ENCODE measurements at regions not wholly inside any gene's neighbourhood (a gene's known extent, or its start where the extent isn't known, plus 50 kb on each side); places are given as distances from the start of the nearest gene placed in this dataset. TPM values are rescaled to one million over a fixed set of nuclear protein-coding genes. Genes with fewer than 3 reads are reported as not detected.
A peak's percentile ranks its signal among the peaks of the same experiment; 100 is the strongest.

DNA sequence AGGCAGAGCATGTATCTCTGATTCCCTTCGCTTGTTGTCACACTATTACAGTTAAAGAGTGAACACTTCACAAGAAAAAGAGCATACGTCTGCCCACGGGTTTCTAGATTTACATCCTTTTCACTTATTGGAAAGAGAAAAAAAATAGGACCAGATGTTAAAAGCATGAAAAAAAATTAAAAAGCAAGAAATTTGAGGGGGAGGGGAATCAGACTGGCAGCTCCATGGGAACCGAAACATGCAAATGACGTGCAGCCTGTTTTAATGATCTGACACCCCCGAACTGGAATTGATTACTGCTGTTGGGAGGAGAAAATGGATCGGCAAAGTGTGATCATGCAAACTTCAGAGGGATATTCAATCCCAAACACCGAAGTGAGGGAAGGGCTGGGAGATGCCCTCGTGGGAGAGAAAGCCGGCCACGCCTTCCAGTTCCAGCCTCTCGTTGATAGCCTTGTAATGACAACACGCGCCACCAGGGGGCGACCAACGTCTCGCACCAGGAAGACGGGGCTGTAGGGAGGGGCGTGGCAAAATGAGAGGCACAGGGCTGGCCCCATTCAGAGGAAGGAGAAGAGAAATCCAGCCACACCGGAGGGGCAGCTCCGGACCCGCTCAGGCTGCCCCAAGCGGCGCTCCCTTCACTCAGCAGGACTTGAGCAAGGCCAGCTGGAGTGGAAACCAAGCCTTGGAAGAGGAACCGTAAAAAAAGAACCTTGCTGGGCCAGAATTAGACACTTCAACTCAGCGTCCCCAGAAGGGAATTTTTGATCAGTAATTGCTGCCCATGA lies 53.8 kb upstream of the SYT13 start:
- H3K27me3 ChIP-seq: no peaks in the 10 kb centered on the region
- H3K36me3 ChIP-seq (replicated peaks in 1 of 2; ENCODE audit: insufficient read depth in 1 of 2, low read depth in 2 of 2): no peaks in the 10 kb centered on the region
- H3K4me1 ChIP-seq: peaks cover 8% of the 10 kb centered on the region
- 9 to 10% methylated on average over 26 of the region's 26 CpGs for WGBS, 2 donors
- H3K27ac ChIP-seq: no peak overlapping the region
- TF ChIP-seq, protein P1, sequence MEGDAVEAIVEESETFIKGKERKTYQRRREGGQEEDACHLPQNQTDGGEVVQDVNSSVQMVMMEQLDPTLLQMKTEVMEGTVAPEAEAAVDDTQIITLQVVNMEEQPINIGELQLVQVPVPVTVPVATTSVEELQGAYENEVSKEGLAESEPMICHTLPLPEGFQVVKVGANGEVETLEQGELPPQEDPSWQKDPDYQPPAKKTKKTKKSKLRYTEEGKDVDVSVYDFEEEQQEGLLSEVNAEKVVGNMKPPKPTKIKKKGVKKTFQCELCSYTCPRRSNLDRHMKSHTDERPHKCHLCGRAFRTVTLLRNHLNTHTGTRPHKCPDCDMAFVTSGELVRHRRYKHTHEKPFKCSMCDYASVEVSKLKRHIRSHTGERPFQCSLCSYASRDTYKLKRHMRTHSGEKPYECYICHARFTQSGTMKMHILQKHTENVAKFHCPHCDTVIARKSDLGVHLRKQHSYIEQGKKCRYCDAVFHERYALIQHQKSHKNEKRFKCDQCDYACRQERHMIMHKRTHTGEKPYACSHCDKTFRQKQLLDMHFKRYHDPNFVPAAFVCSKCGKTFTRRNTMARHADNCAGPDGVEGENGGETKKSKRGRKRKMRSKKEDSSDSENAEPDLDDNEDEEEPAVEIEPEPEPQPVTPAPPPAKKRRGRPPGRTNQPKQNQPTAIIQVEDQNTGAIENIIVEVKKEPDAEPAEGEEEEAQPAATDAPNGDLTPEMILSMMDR (IDR thresholded peaks at IDR 0.05): peak; percentile 84 to 93 (median 89)
- TF ChIP-seq POLR2A (IDR thresholded peaks at IDR 0.05): no peak
- H3K4me3 ChIP-seq: no peak overlapping the region
- peak; percentile 93 to 97 (median 94) for DNase-seq
- H3K9me3 ChIP-seq: no peaks in the 10 kb centered on the region
- intact Hi-C loops (cut with DNase I): no loop called here
- ATAC-seq: peak; percentile 95

DNA sequence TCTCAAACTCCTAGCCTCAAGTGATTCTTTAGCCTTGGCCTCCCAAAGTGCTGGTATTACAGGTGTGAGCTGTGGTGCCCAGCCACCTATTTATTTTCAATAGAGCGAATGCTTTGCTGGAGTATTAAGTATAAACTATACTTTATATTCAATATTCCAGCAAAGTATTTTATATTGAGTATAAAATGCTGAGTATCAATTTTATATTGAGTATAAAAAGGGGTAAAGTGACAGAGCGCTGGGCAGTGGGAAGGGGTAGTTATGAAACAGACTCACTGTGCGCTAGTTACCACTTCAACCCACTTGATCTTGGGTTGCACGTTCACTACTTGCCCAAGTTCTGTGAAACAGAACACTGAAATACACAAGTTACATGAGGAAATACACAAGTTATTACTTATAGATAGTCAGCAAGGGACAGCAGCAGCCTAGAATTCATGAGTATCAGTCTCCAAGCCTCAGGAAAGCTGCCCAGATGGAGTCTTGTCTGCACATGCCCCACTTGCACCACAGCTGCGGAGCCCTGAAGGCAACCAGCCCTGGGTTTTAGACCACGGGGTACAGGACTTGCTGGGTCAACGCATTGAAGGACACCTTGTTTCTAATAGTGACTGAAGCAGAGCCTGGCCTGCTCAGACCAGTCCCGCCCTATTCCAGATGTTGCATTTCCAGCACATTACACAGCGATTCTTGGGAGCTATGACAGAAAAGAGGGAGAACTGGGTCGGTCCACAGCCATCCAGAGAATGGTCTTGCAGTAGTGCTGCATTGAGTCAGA lies 51.6 kb upstream of the SYT13 start:
- H3K27ac ChIP-seq: no peak overlapping the region
- no peak overlapping the region for H3K4me3 ChIP-seq
- H3K27me3 ChIP-seq: no peaks in the 10 kb centered on the region
- no peak for TF ChIP-seq POLR2A (IDR thresholded peaks at IDR 0.05)
- TF ChIP-seq, protein P1 (IDR thresholded peaks at IDR 0.05): no peak
- no peak for DNase-seq
- intact Hi-C loops (cut with DNase I): no loop called here
- peaks cover 15% of the 10 kb centered on the region for H3K4me1 ChIP-seq
- 80 to 89% methylated on average over 8 to 10 of the region's 10 CpGs for WGBS, 2 donors
- ATAC-seq: no peak
- H3K36me3 ChIP-seq (replicated peaks in 1 of 2; ENCODE audit: insufficient read depth in 1 of 2, low read depth in 2 of 2): no peaks in the 10 kb centered on the region
- no peaks in the 10 kb centered on the region for H3K9me3 ChIP-seq

- TF ChIP-seq, protein P1 (IDR thresholded peaks at IDR 0.05): no peak
- no peak for TF ChIP-seq POLR2A (IDR thresholded peaks at IDR 0.05)
- intact Hi-C loops (cut with DNase I): no loop called here
Observed at GRCh38 chr11:45336136-45336535, 50.0 kb upstream of the SYT13 start.

More at GRCh38 chr11:45336136-45336535, 50.0 kb upstream of the SYT13 start:
- Histone ChIP-seq H3K9me3 (no peaks in the 10 kb centered on the region), H3K27me3 (no peaks in the 10 kb centered on the region), H3K27ac (no peak overlapping the region), H3K4me3 (no peak overlapping the region), H3K4me1 (peaks cover 18% of the 10 kb centered on the region), H3K36me3 (replicated peaks in 1 of 2; ENCODE audit: insufficient read depth in 1 of 2, low read depth in 2 of 2) (no peaks in the 10 kb centered on the region)
- ATAC-seq: no peak
- no peak for DNase-seq
- 63 to 84% methylated on average over 4 of the region's 4 CpGs for WGBS, 2 donors

Small RNAs in the stretch of these regions (small RNA-seq; reads per million reads assigned to genes)
- not detected for gene AC103855.4

All from body of pancreas (tissue), 4 donors.